Bronchial epithelial cell (primary cell): ENCODE measurements at regions not wholly inside any gene's neighbourhood (a gene's known extent, or its start where the extent isn't known, plus 50 kb on each side); places are given as distances from the start of the nearest gene placed in this dataset.
A peak's percentile ranks its signal among the peaks of the same experiment; 100 is the strongest.
"Not testable (repeated sequence)": the region's sequence is repeated elsewhere in the genome, so short reads cannot be mapped to it uniquely, and the experiment has no call there.

Experiments
- DNase-seq: peaks from one replicate; pipeline ENCODE4 v3.0.0-alpha.2; 2010; ENCODE audit warnings: low read depth
- FAIRE-seq: peaks from 2 replicates; lab custom pipeline; 2011; peaks lifted over from hg19 to GRCh38; lab: Jason Lieb, UNC
- H3K27me3 ChIP-seq: 2 replicates; pipeline ENCODE4 v1.5.1; 2011; ENCODE audit warnings: low read length; ENCODE audit not compliant: control insufficient read depth, insufficient read depth
- H3K36me3 ChIP-seq: 2 replicates; pipeline ENCODE4 v1.5.1; 2011; ENCODE audit warnings: low read length; ENCODE audit not compliant: control insufficient read depth, insufficient read depth
- H3K4me3 ChIP-seq: 2 replicates; pipeline ENCODE4 v1.5.1; 2011; ENCODE audit warnings: mild to moderate bottlenecking, low read depth, low read length, control low read depth
- TF ChIP-seq, protein P1 (sequence below): IDR thresholded peaks from 2 replicates; pipeline ENCODE4 v1.5.1; 2011; ENCODE audit warnings: mild to moderate bottlenecking, moderate library complexity, low read length, control low read depth, inconsistent platforms; ENCODE audit not compliant: insufficient read depth, severe bottlenecking

DNA sequence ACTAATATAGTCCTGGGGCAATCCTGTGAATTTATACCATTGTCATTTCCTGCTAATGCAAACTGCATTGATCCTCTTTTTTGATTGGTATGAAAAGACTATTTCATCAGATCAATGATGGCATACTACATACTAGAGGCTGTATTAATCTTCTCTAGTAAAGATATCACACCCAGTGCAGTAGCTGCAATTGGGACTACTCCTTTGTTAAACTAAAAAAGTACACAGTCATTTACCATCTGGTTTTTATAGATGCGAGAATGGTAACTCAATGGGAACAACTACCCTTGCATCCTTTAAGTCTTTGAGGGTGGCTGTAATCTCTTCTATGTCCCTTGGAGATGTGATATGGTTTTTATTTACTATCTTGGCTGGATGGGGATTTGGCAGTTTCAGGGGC is 80.2 kb upstream of the STK38L start:
- H3K27me3 ChIP-seq: no peaks in the 10 kb centered on the region
- DNase-seq (no peak), FAIRE-seq (no peak)
- H3K36me3 ChIP-seq: no peaks in the 10 kb centered on the region
- H3K4me3 ChIP-seq: no peak overlapping the region
- TF ChIP-seq, protein P1, sequence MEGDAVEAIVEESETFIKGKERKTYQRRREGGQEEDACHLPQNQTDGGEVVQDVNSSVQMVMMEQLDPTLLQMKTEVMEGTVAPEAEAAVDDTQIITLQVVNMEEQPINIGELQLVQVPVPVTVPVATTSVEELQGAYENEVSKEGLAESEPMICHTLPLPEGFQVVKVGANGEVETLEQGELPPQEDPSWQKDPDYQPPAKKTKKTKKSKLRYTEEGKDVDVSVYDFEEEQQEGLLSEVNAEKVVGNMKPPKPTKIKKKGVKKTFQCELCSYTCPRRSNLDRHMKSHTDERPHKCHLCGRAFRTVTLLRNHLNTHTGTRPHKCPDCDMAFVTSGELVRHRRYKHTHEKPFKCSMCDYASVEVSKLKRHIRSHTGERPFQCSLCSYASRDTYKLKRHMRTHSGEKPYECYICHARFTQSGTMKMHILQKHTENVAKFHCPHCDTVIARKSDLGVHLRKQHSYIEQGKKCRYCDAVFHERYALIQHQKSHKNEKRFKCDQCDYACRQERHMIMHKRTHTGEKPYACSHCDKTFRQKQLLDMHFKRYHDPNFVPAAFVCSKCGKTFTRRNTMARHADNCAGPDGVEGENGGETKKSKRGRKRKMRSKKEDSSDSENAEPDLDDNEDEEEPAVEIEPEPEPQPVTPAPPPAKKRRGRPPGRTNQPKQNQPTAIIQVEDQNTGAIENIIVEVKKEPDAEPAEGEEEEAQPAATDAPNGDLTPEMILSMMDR: no peak

DNA sequence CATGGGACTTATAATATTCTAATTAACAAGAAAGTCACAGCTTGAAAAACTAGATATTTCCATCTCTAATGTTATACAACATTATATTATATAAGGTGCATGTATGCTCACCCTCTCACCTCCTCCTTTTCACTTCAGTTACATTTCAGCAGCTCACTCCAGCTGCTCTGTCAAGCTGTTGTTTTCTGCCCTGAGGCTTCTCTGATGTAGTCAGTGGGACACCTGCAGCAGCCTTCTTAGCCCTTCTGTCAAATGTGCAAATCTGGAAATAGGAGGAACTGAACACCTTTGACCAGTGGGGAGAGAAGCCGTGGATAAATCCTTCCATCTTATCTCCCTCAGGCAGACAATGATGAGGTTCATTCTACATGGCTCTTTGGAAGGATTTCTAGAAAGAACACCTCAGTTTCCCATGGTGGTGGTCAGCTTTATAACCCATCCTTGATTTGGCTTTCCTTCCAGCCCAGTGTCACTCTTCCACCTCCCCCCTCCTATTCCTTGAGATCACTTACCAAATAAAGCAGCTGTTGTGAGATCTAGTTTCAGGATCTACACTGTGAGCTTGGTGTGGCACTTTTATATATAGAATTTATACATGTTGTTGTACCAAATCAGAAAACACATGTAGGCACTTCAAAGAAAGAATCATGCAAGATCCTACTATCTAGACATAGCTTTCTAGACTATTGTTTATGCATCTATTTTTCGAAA is 79.6 kb upstream of the STK38L start:
- no peaks in the 10 kb centered on the region for H3K27me3 ChIP-seq
- DNase-seq: no peak
- no peaks in the 10 kb centered on the region for H3K36me3 ChIP-seq
- FAIRE-seq: no peak
- TF ChIP-seq, protein P1: no peak
- no peak overlapping the region for H3K4me3 ChIP-seq

DNA sequence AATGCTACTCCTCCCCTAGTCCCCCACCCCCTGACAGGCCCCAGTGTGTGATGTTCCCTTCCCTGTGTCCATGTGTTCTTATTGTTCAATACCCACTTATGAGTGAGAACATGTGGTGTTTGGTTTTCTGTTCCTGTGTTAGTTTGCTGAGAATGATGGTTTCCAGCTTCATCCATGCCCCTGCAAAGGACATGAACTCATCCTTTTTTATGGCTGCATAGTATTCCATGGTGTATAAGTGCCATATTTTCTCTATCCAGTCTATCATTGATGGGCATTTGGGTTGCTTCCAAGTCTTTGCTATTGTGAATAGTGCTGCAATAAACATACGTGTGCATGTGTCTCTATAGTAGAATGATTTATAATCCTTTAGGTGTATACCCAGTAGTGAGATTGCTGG is 78.1 kb upstream of the STK38L start:
- not testable (repeated sequence) for FAIRE-seq, H3K27me3 ChIP-seq, H3K4me3 ChIP-seq, DNase-seq, H3K36me3 ChIP-seq

DNA sequence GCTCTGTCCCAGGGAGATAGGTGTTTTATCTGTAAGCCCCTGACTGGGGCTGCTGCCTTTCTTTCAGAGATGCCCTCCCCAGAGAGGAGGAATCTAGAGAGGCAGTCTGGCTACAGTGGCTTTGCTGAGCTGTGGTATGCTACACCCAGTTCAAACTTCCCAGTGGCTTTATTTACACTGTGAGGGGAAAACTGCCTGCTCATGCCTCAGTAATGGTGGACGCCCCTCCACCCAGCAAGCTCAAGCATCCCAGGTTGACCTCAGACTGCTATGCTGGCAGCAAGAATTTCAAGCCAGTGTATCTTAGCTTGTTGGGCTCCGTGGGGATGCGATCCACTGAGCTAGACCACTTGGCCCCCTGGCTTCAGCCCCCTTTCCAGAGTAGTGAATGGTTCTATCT is 72.6 kb upstream of the STK38L start:
- H3K27me3 ChIP-seq, H3K36me3 ChIP-seq, FAIRE-seq, H3K4me3 ChIP-seq, DNase-seq: not testable (repeated sequence)

DNA sequence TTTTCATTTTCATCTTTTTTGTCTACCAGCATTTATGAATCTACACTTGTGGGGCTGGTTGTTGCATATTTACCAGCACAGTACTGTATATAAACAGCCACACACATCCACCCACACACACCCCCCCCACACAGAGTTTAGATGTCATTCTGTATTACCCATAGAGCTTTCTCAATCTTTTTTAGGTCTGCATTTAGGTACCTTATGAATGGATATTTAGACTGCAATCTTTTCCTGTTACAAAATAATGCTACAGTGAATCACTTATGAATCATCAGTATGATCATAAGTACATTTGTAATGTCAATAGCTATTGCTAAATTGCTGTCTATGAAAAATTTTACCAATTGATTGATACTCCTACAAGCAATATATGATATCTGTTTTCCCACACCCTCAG is 67.3 kb upstream of the STK38L start:
- DNase-seq: peak; percentile 99
- Histone ChIP-seq H3K27me3 (no peaks in the 10 kb centered on the region), H3K4me3 (no peak overlapping the region), H3K36me3 (no peaks in the 10 kb centered on the region)
- FAIRE-seq: no peak
- TF ChIP-seq, protein P1: no peak

DNA sequence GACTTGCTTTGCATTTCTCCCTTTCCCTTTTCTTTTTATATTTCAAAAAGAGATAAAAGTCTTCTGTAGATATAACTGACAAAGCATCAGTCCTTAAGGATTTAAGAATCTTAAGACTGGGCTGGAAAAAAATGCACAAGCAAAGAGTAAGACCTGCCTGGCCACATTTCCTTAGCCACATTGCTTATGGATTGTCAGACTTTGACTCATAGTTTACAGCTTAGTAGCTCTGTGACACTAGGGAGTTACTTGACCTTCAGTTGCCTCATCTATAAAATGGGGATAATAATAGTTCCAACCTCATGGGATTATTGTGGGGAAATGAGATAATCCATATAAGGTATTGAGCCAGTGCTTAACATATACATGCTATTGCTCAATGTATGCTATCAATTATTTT is 66.4 kb upstream of the STK38L start:
- TF ChIP-seq, protein P1: no peak
- no peaks in the 10 kb centered on the region for H3K27me3 ChIP-seq
- no peaks in the 10 kb centered on the region for H3K36me3 ChIP-seq
- no peak overlapping the region for H3K4me3 ChIP-seq
- FAIRE-seq: no peak
- DNase-seq: peak; percentile 94

DNA sequence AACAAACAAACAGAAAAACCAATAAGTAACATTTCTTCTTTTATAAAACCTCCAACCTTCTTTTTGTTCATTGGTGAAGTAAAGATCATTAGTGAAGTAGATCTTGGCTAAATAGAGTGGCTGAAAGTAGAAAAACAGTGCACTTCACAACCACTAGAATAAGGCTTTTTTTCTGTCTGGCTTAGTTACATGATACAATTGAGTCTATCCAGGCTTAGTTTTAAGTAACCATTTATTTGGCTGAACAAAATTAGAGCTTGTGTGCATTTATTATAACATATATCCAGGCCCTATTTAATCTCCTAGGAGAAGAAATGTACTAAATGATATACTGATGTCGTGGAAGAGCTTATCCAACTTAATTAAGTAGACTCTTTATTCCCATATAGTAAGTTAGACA is 65.8 kb upstream of the STK38L start:
- FAIRE-seq (no peak), DNase-seq (no peak)

More for the DNA sequence above, 65.8 kb upstream of the STK38L start:
- TF ChIP-seq, protein P1: no peak
- H3K27me3 ChIP-seq: no peaks in the 10 kb centered on the region
- H3K36me3 ChIP-seq: no peaks in the 10 kb centered on the region
- no peak overlapping the region for H3K4me3 ChIP-seq
